HFFc6 (cell line): ENCODE measurements at regions not wholly inside any gene's neighbourhood (a gene's known extent, or its start where the extent isn't known, plus 50 kb on each side); places are given as distances from the start of the nearest gene placed in this dataset.

ENCODE experiments used
- DNase-seq: peaks from one replicate; pipeline ENCODE4 v3.0.0-alpha.2; 2018
- H3K27ac Mint-ChIP-seq: 2 replicates; pipeline ENCODE4 v1.8.0; 2020; ENCODE audit warnings: mild to moderate bottlenecking, mixed read lengths
- H3K27me3 Mint-ChIP-seq: 2 replicates; pipeline ENCODE4 v1.8.0; 2021; ENCODE audit warnings: mild to moderate bottlenecking, moderate library complexity, mixed read lengths; ENCODE audit not compliant: insufficient read depth
- H3K36me3 Mint-ChIP-seq: 2 replicates; pipeline ENCODE4 v1.8.0; 2021; ENCODE audit warnings: low read depth, mixed read lengths
- H3K4me1 Mint-ChIP-seq: 2 replicates; pipeline ENCODE4 v1.8.0; 2020; ENCODE audit warnings: low read depth, mixed read lengths
- H3K4me3 Mint-ChIP-seq: 2 replicates; pipeline ENCODE4 v1.8.0; 2020; ENCODE audit warnings: mild to moderate bottlenecking, moderate library complexity, mixed read lengths
- H3K9me3 Mint-ChIP-seq: 2 replicates; pipeline ENCODE4 v1.8.0; 2020; ENCODE audit warnings: mild to moderate bottlenecking, mixed read lengths
- TF ChIP-seq, protein P1 (sequence below): fragments of 200-600 bp; sonication (generic); IDR thresholded peaks from 2 replicates; pipeline ENCODE4 v1.5.0; 2021; ENCODE audit warnings: antibody characterized with exemption, mild to moderate bottlenecking

GRCh38 chr15:38201714-38202113, 50.9 kb upstream of the SPRED1 start:
- H3K36me3 Mint-ChIP-seq: peaks cover 4% of the 10 kb centered on the region; the same call in 1 of the 2 replicates
- peaks cover 13% of the 10 kb centered on the region for H3K27me3 Mint-ChIP-seq
- H3K4me3 Mint-ChIP-seq: no peak overlapping the region
- no peak overlapping the region for H3K27ac Mint-ChIP-seq
- DNase-seq: no peak
- TF ChIP-seq, protein P1, sequence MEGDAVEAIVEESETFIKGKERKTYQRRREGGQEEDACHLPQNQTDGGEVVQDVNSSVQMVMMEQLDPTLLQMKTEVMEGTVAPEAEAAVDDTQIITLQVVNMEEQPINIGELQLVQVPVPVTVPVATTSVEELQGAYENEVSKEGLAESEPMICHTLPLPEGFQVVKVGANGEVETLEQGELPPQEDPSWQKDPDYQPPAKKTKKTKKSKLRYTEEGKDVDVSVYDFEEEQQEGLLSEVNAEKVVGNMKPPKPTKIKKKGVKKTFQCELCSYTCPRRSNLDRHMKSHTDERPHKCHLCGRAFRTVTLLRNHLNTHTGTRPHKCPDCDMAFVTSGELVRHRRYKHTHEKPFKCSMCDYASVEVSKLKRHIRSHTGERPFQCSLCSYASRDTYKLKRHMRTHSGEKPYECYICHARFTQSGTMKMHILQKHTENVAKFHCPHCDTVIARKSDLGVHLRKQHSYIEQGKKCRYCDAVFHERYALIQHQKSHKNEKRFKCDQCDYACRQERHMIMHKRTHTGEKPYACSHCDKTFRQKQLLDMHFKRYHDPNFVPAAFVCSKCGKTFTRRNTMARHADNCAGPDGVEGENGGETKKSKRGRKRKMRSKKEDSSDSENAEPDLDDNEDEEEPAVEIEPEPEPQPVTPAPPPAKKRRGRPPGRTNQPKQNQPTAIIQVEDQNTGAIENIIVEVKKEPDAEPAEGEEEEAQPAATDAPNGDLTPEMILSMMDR: no peak
- no peaks in the 10 kb centered on the region for H3K9me3 Mint-ChIP-seq
- peaks cover 6% of the 10 kb centered on the region for H3K4me1 Mint-ChIP-seq

DNA sequence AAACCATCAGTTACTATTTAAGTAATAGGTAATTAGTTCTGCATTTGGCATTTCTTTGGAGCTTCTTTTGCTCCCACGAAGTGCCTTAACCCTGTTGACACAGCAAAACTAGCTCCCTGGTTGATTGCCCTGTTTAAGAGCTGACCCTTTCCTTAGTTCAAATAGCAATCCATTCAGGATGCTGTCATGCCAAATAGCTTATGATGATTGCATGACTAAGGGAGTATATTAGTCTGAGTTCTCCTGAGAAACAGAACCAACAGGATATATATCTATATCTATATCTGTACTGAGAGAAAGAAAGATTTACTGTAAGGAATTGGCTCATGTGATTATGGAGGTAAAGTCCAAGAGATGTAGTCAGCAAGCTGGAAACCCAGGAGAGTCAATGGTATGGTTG, 50.3 kb upstream of the SPRED1 start:
- Mint-ChIP-seq H3K27ac (no peak overlapping the region), H3K27me3 (peaks cover 17% of the 10 kb centered on the region), H3K9me3 (no peaks in the 10 kb centered on the region), H3K36me3 (peaks cover 4% of the 10 kb centered on the region; the same call in 1 of the 2 replicates), H3K4me3 (no peak overlapping the region), H3K4me1 (peaks cover 12% of the 10 kb centered on the region)
- DNase-seq: no peak
- TF ChIP-seq, protein P1: no peak
